PC-9 (cell line): ENCODE measurements at regions not wholly inside any gene's neighbourhood (a gene's known extent, or its start where the extent isn't known, plus 50 kb on each side); places are given as distances from the start of the nearest gene placed in this dataset.

Source experiments
- EZH2 ChIP-seq: fragments of 200-600 bp; sonication (generic); IDR thresholded peaks from 2 replicates; pipeline ENCODE4 v1.8.0; 2017; ENCODE audit warnings: antibody characterized with exemption, low read depth
- TF ChIP-seq, protein P1 (sequence below): fragments of 200-600 bp; sonication (generic); conservative IDR thresholded peaks from 2 replicates; pipeline ENCODE4 v1.6.1; 2017; ENCODE audit warnings: mixed run types, antibody characterized with exemption, mild to moderate bottlenecking, moderate library complexity

DNA sequence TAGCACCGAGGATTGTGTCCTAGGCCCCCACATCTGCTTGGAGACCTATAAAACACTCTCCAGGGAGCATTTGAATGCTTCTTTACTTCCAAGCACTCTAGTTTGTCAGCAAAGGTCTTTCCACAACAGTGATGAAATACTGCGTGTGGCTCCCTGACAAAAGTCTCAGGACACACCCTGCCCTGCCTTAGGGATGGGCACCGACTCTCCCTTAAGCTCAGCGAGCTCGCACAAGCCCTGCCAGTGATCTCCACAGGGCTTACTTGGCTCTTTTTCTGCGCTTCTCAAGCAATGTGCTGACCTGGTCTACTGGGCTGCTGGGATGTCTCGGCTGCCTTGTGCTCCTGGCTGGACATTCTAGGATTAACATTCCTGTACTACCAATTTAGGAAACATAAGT is 84.3 kb upstream of the MPP7 start:
- TF ChIP-seq, protein P1, sequence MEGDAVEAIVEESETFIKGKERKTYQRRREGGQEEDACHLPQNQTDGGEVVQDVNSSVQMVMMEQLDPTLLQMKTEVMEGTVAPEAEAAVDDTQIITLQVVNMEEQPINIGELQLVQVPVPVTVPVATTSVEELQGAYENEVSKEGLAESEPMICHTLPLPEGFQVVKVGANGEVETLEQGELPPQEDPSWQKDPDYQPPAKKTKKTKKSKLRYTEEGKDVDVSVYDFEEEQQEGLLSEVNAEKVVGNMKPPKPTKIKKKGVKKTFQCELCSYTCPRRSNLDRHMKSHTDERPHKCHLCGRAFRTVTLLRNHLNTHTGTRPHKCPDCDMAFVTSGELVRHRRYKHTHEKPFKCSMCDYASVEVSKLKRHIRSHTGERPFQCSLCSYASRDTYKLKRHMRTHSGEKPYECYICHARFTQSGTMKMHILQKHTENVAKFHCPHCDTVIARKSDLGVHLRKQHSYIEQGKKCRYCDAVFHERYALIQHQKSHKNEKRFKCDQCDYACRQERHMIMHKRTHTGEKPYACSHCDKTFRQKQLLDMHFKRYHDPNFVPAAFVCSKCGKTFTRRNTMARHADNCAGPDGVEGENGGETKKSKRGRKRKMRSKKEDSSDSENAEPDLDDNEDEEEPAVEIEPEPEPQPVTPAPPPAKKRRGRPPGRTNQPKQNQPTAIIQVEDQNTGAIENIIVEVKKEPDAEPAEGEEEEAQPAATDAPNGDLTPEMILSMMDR, result no peak
- TF ChIP-seq EZH2, result no peak
